ENCODE measurements at regions not wholly inside any gene's neighbourhood (a gene's known extent, or its start where the extent isn't known, plus 50 kb on each side); places are given as distances from the start of the nearest gene placed in this dataset.
A peak's percentile ranks its signal among the peaks of the same experiment; 100 is the strongest.
"Not testable (repeated sequence)": the region's sequence is repeated elsewhere in the genome, so short reads cannot be mapped to it uniquely, and the experiment has no call there.

GRCh38 chr7:68058014-68058413 lies 1061.4 kb downstream of the TYW1 start:
- in situ Hi-C loops (cut with HindIII; ENCODE audit: low pct_unique_long_range_greater_than_20kb, low sequenced_read_pairs), result no loop called here
- no peak for TF ChIP-seq JUND (IDR thresholded peaks at IDR 0.05; ENCODE audit: low read depth)
- DNase-seq (ENCODE audit: low read depth in 1 of 2, low spot score in 1 of 2), result no peak

- in situ Hi-C loops (cut with HindIII; ENCODE audit: low pct_unique_long_range_greater_than_20kb, low sequenced_read_pairs), result no loop called here
- DNase-seq (ENCODE audit: low read depth in 1 of 2, low spot score in 1 of 2), result peak in 1 of 2 experiments; percentile 25
Measured at GRCh38 chr7:68063171-68063570, 1066.5 kb downstream of the TYW1 start.

DNA sequence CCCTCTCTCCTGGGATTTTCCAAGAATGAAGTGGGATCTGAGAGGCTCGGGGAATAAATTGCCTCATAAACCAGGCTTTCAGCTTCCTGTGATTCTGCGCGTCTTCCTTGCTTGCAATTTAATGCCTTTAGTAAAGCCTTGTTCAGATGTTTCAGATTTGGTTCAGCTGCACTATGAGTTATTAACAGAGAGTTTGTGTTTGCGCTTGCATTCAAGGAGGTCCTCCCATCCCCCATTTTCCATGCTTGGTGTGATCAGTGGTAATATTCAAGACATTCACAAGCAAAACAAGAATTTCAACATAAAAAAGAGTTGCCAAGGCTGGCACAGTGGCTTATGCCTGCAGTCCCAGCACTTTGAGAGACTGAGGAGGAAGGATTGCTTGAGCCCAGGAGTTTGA lies 1068.9 kb downstream of the TYW1 start:
- TF ChIP-seq JUND (IDR thresholded peaks at IDR 0.05; ENCODE audit: low read depth), result no peak
- in situ Hi-C loops (cut with HindIII; ENCODE audit: low pct_unique_long_range_greater_than_20kb, low sequenced_read_pairs), result no loop called here
- no peak for DNase-seq (ENCODE audit: low read depth in 1 of 2, low spot score in 1 of 2)

More at GRCh38 chr7:68063171-68063570, 1066.5 kb downstream of the TYW1 start:
- no peak for TF ChIP-seq JUND (IDR thresholded peaks at IDR 0.05; ENCODE audit: low read depth)

- DNase-seq (ENCODE audit: low read depth in 1 of 2, low spot score in 1 of 2), result no peak
- TF ChIP-seq JUND (IDR thresholded peaks at IDR 0.05; ENCODE audit: low read depth), result no peak
- in situ Hi-C loops (cut with HindIII; ENCODE audit: low pct_unique_long_range_greater_than_20kb, low sequenced_read_pairs), result no loop called here
Measured at GRCh38 chr7:68067845-68068244, 1071.2 kb downstream of the TYW1 start.

- DNase-seq (ENCODE audit: low read depth in 1 of 2, low spot score in 1 of 2), result no peak
- in situ Hi-C loops (cut with HindIII; ENCODE audit: low pct_unique_long_range_greater_than_20kb, low sequenced_read_pairs), result no loop called here
- TF ChIP-seq JUND (IDR thresholded peaks at IDR 0.05; ENCODE audit: low read depth), result no peak
Measured at GRCh38 chr7:68070992-68071391, 1074.4 kb downstream of the TYW1 start.

DNA sequence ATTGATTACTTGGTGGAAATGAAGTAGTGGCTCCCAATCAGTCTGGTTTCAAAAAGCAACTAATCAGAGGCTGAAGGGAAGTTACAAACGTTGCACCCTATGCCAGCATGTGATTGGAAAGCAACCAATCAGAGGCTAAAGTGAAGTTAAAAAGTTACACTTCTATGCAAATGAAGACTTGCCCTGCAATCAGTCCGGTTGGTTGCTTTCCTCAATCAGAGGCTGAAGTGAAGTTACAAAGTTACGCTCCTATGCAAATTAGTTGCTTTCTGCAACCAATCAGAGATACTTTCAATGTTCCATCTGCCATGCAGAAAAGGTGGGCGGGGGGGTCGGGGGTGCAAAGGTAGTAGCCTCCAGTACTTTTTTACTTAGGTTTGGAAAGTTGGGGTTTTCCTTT lies 1077.1 kb downstream of the TYW1 start:
- DNase-seq (ENCODE audit: low read depth in 1 of 2, low spot score in 1 of 2), result peak in 1 of 2 experiments; percentile 81
- in situ Hi-C loops (cut with HindIII; ENCODE audit: low pct_unique_long_range_greater_than_20kb, low sequenced_read_pairs), result no loop called here
- no peak for TF ChIP-seq JUND (IDR thresholded peaks at IDR 0.05; ENCODE audit: low read depth)

- peak; percentile 31 to 53 for DNase-seq (ENCODE audit: low read depth in 1 of 2, low spot score in 1 of 2)
- TF ChIP-seq JUND (IDR thresholded peaks at IDR 0.05; ENCODE audit: low read depth), result no peak
- in situ Hi-C loops (cut with HindIII; ENCODE audit: low pct_unique_long_range_greater_than_20kb, low sequenced_read_pairs), result no loop called here
Measured at GRCh38 chr7:68074242-68074641, 1077.6 kb downstream of the TYW1 start.

- in situ Hi-C loops (cut with HindIII; ENCODE audit: low pct_unique_long_range_greater_than_20kb, low sequenced_read_pairs), result no loop called here
- DNase-seq (ENCODE audit: low read depth in 1 of 2, low spot score in 1 of 2), result no peak
Measured at GRCh38 chr7:68078157-68078710, 1081.6 kb downstream of the TYW1 start.

DNA sequence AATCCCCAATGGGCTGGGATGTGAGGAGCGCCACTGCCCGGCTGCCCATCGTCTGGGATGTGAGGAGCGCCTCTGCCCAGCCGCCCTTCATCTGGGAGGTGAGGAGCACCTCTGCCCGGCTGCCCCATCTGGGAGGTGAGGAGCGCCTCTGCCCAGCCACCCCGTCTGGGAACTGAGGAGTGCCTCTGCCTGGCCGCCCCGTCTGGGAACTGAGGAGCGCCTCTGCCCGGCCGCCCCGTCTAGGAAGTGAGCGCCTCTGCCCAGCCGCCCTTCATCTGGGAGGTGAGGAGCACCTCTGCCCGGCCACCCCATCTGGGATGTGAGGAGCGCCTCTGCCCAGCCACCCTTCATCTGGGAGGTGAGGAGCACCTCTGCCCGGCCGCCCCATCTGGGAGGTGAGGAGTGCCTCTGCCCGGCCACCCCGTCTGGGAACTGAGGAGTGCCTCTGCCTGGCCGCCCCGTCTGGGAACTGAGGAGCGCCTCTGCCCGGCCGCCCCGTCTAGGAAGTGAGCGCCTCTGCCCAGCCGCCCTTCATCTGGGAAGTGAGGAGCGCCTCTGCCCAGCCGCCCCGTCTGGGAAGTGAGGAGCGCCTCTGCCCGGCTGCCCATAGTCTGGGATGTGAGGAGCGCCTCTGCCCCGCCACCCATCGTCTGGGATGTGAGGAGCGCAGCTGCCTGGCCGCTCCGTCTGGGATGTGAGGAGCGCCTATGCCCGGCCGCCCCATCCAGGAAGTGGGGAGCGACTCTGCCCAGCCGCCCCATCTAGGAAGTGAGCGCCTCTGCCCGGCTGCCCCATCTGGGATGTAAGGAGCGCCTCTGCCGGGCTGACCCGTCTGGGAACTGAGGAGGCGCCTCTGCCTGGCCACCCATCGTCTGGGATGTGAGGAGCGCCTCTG lies 1085.7 kb downstream of the TYW1 start:
- DNase-seq (ENCODE audit: low read depth in 1 of 2, low spot score in 1 of 2); in situ Hi-C loops (cut with HindIII; ENCODE audit: low pct_unique_long_range_greater_than_20kb, low sequenced_read_pairs): not testable (repeated sequence)

More at GRCh38 chr7:68078157-68078710, 1081.6 kb downstream of the TYW1 start:
- TF ChIP-seq JUND (IDR thresholded peaks at IDR 0.05; ENCODE audit: low read depth), result no peak

DNA sequence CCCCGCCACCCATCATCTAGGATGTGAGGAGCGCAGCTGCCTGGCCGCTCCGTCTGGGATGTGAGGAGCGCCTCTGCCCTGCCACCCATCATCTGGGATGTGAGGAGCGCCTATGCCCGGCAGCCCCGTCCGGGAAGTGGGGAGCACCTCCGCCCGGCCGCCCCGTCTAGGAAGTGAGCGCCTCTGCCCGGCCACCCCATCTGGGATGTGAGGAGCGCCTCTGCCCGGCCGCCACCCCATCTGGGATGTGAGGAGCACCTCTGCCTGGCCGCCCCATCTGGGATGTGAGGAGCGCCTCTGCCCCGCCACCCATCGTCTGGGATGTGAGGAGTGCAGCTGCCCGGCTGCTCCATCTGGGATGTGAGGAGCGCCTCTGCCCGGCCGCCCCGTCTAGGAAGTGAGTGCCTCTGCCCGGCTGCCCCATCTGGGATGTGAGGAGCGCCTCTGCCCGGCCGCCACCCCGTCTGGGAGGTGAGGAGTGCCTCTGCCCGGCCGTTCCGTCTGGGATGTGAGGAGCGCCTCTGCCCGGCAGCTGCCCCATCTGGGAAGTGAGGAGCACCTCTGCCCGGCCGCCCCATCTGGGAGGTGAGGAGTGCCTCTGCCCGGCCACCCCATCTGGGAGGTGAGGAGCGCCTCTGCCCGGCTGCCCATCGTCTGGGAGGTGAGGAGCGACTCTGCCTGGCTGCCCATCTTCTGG lies 1086.5 kb downstream of the TYW1 start:
- DNase-seq (ENCODE audit: low read depth in 1 of 2, low spot score in 1 of 2); in situ Hi-C loops (cut with HindIII; ENCODE audit: low pct_unique_long_range_greater_than_20kb, low sequenced_read_pairs): not testable (repeated sequence)

DNA sequence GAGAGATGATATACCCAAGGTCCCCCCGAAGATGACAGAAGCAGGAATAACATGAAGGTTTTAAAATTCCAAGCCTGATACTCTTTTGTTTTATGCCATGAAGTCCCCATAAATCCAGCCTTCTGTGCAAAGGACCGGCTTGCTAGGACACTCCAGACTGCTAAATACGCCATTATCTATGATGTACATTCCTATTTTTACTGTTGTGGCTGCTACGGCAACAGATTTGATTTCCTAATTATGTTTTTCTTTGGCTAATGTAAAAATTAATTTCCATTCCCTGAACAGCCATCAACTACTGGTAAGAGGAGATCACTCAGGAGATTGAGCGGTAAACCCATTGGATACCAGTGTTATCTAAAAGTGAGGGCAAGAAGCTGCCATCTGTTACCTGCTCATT lies 1090.8 kb downstream of the TYW1 start:
- TF ChIP-seq JUND (IDR thresholded peaks at IDR 0.05; ENCODE audit: low read depth), result no peak
- in situ Hi-C loops (cut with HindIII; ENCODE audit: low pct_unique_long_range_greater_than_20kb, low sequenced_read_pairs), result no loop called here
- no peak for DNase-seq (ENCODE audit: low read depth in 1 of 2, low spot score in 1 of 2)

DNA sequence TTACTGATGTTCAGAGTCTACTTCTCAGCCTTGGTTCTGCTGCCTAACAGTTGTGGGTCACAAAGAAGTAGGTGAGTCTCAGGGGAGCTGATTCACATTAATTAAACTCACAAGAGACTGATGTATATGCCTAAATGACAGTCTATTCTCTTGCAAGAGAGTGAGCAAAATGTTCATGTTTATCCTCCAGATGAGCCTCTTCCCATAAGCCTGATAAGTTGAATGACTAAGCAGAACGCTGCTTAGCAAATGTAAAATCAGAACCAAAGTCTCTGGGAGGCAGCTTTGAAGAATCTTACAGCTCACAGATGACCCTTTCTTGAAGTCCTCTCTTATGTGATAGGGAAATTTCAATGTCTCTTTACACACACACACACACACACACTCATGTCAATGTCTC lies 1092.2 kb downstream of the TYW1 start:
- no peak for TF ChIP-seq JUND (IDR thresholded peaks at IDR 0.05; ENCODE audit: low read depth)
- DNase-seq (ENCODE audit: low read depth in 1 of 2, low spot score in 1 of 2), result no peak
- in situ Hi-C loops (cut with HindIII; ENCODE audit: low pct_unique_long_range_greater_than_20kb, low sequenced_read_pairs), result no loop called here

DNA sequence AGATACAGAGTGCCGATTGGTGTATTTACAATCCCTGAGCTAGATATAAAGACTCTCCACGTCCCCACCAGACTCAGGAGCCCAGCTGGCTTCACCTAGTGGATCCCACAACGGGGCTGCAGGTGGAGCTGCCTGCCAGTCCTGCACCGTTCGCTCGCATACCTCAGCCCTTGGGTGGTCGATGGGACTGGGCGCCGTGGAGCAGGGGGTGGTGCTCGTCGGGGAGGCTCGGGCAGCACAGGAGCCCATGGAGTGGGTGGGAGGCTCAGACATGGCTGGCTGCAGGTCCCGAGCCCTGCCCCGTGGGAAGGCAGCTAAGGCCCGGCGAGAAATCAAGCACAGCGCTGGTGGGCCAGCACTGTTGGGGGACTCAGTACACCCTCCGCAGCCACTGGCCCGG lies 1093.6 kb downstream of the TYW1 start:
- DNase-seq (ENCODE audit: low read depth in 1 of 2, low spot score in 1 of 2); in situ Hi-C loops (cut with HindIII; ENCODE audit: low pct_unique_long_range_greater_than_20kb, low sequenced_read_pairs): not testable (repeated sequence)
